NCI-H146 (cell line): ENCODE measurements at regions not wholly inside any gene's neighbourhood (a gene's known extent, or its start where the extent isn't known, plus 50 kb on each side); places are given as distances from the start of the nearest gene placed in this dataset.

Experiments used
- DNase-seq: peaks from one replicate; lab custom pipeline; 2025; lab: John Stamatoyannopoulos, UW

DNA sequence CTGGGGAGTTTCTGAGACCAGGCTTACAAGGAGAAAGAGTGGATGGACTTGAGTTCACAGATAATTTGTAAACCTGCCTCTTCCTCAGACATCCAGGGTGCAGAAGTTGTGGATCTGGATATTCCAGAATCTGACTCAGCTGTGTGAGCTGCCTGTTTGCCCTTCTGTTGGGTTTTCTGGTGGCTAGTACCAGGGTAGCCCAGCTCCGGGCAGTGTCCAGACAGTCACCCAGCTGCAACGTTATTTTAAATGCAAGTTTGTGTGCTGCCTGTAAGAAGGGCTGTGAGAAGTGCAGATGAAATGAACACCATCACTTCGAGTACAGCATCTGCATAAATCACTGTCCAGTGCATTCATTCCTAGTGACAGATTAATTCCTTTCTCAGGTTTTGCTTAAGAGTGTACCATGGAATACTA, 1053.0 kb downstream of the TUSC7 start:
- DNase-seq: no peak

DNA sequence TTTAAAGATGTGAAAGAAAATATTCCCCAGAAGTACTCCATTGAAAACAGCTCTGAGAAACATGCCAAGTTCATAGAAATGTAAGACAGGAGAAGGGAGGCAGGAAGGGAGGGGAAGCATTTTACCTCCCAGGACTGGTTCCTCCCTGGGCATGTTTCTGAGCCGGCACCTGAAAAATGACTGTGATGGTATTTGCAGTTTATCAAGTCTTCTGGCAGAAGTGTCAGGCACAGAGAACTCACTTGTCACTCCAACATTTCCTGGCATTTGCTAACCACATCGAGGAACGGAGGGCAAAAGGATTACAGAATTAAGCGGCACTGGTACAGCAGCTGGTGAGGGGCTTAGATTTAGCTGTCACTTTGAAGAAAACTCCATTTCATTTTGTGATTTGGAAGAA, 1054.0 kb downstream of the TUSC7 start:
- no peak for DNase-seq

DNA sequence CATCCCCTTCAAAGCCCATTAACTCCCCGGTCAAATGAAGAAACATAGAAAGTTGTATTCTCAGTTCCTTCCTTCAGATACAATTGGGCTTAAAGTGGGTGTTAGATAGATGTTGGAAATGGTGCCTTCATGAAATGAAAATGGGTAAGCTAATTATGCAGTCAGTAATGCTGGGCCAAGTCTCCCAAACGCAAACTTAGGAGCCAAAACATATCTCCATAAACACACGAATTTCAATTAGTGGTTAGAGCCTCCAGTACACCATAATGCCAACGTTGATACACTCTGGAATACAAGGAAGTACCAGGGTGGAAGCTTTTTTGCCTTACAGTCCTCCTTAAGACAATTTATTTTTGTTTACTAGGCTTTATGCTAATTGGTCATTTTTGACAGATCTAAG, 1059.0 kb downstream of the TUSC7 start:
- DNase-seq: no peak

DNA sequence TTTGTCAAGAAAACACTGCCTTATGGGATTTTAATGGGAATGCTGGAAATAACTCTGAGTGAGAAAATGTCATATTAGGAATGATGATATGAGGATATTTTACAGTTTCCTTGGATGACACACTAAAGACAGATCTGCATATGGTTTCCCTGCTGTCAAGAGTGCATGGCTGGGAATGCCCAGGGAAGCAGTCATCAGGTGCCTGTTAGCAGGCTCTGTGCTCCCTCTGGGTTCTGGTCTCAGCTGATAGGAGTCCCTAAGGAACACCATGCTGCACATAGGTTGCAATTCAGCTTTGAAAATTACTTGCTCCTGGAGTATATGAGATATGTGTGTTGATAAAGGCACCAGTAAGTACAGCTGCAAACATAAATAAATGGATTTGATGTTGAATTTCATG, 1064.6 kb downstream of the TUSC7 start:
- no peak for DNase-seq

DNA sequence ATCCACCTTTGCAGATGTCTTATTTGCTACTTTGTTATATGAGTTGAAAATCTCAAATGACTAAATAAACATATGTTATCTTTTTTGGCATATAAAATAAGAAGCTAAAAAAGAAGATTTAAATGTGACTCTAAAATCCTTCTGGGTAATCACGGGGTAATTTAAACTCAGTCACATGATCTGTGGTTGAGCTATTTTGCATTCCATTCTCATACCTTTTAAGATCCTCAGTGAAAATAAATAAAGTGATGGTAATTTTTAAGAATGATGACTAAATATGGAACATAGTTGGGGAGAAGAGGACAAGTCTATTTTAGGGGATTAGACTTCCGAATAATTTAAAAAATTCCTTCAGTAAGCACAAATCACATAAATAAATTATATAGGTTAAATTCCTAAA, 1076.8 kb downstream of the TUSC7 start:
- no peak for DNase-seq

DNA sequence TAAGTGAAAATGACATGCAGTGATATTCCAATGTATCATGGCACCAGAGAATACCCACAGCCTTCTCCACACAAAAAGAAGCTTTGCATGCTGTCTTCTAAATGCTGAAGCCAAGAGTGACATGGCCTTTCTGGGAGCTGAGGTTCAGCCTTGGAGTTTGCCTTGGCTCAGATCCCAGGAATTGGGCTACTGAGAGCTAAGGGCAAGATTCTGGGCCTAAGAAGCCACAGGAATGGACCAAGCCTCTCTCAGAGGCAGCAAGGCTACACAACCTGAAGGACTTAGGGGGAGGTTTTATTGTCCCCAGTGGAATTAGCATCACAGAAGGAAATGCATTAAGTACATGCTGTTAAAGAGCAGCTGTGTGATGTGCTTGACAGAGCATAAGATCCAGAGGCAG, 1078.5 kb downstream of the TUSC7 start:
- no peak for DNase-seq

DNA sequence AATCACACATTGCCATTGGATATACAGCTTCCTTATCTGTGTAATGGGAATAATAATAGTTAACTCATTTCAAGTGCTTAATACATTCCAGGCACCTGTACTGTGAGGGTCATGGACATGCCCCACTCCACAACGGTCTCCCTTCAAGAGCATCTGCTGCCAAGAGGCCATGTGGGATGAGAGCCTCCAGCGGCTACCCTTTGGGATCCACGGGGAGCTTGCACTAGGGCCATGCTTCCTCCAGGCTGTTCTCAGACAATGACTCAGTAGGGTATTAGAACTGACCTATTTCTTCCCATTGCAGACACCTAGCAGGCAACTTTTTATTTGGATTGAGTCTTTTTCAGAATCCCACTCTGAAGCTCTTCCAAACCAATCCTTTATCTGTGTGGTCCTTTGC, 1078.9 kb downstream of the TUSC7 start:
- DNase-seq: no peak

DNA sequence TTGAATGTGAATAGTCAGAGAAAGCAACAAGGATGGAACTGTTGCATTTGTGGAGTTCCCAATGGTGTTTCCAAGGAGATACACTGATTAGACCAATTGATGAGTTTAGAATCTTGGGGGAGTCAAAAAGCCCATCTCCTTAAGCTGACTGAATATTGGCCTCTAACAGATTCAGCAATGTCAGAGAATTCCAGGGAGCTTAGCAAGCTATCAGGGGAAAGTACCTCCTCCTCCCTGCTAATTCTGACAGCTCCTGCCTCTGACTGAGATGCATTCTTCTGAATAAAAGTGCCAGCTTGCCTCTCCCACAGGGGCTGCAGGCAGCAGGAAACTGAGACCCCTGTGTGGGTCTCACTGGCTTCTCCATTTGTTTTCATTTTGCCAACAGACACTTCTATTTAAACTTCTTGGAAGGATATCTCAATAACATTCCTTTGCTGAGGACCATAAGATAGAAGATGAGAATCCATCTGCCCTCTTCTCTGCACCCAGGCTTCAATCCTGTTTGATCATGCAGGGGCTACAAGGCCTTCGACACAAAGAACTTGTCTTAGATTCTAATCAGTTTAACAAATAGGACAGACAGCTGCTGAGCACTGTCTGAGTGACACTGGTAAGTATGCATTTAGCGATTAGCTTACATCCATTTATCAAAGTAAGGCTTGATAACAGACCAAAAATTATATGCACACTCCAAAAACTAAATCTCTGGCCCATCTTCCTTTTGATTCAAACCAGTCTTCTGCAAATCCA, 1080.8 kb downstream of the TUSC7 start:
- no peak for DNase-seq

DNA sequence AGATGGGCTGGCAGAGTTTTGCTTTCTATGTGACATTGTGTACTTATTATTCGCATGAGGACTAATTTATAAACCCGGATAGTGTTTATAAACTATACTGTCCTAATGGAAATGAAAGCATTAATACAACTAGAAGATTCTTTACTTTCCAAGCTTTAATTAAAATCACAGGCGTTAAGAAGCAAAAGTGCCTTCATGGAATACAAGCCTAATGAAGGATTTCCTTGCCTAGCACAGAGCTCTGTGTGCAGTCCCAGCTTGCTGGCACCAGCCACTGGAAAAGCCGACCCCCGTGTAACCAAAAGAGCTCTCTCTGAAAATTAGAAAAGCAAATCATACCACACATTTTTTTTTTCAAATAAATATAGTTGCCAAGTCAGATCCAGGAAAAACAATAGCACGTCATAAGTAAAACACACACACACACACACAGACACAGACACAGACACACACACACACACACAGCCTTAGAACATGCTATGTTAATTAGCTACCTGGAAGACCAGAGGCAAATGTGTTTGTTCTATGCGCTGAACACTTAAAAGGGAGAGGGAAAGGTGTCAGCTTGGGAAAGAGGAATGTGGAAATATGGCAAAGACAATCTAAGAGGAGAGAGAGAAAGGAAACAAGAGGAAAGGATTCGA, 1084.2 kb downstream of the TUSC7 start:
- no peak for DNase-seq

DNA sequence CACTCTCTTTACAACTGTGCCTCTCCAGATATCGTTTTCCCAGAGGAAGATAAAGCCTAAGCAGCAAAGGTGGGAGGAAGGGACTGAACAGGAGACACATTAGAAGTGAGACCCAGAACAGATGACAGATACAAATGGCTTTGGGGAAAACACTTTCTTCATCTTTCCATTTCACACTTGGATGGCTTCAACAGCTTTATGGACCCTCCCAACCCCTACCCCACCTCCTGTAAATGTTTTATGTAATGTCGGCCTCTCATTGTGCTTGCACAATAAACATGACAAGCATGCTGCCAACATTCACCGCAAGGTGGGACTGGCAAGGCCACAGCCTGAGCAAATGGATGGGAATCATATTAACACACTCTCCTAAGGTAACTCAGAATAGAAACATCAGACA, 1088.6 kb downstream of the TUSC7 start:
- DNase-seq: no peak

DNA sequence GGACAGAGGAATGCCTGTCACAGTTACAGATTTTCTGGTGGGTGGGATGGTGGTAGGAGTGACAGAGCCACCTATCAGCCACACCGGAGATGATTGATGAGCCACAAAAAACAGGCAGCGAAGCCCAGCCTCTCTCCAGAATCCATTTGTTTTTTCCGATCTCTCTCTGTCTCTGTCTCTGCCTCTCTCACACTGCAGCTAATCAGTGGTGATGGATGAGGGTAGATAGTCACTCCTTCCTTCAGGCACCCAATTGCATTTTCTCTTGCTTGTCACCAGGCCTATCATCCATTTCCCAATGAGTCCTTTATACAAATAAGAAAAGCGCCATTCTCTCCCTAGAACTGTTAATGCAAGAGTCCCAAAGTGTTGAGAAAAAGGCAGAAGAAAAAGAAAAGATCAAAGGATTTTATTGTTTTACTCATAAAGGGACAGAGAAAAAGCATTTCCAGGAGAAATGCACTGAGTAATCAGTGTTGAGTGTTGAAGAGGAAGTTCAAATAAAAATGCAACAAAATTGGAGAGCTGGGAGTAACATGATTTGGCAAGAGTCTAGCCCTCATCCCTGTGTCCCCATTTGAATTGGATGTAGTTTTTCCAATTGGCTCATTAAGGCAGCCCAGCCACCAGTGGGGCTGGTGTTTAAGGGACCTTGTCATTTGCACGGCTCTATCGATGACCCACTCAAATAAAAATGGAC, 1089.3 kb downstream of the TUSC7 start:
- DNase-seq: no peak

DNA sequence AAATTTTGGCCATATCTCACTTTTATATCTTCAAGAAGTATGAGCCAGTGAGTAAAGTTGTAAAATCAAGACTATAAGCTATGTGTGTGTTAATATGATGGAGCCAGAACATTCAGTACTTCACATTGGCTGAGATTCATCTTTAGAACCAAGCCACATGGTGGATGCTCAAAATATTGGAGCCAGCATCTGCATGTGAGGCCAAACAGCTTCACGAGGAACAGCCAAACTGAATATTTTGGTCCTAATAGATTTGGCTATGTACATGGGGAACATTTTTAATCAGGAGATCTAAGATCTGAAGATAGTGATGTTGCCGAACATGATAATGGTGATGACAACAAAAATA, 1089.8 kb downstream of the TUSC7 start:
- no peak for DNase-seq

DNA sequence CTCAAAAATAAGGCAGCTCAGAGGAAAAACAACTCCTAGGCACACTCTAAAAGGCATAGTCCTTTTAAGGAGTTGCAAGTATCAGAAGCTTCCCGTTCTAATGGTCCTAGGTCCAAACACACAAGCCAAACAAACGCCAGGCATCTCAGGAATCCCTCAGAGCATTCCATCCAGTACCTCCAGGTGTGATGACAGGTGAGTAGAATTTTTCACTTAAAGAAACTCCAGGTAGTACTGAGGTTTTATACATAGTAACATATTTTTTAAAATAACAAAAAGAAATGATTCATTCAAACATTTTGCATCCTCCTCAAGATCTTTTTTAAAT, 1092.3 kb downstream of the TUSC7 start:
- no peak for DNase-seq

DNA sequence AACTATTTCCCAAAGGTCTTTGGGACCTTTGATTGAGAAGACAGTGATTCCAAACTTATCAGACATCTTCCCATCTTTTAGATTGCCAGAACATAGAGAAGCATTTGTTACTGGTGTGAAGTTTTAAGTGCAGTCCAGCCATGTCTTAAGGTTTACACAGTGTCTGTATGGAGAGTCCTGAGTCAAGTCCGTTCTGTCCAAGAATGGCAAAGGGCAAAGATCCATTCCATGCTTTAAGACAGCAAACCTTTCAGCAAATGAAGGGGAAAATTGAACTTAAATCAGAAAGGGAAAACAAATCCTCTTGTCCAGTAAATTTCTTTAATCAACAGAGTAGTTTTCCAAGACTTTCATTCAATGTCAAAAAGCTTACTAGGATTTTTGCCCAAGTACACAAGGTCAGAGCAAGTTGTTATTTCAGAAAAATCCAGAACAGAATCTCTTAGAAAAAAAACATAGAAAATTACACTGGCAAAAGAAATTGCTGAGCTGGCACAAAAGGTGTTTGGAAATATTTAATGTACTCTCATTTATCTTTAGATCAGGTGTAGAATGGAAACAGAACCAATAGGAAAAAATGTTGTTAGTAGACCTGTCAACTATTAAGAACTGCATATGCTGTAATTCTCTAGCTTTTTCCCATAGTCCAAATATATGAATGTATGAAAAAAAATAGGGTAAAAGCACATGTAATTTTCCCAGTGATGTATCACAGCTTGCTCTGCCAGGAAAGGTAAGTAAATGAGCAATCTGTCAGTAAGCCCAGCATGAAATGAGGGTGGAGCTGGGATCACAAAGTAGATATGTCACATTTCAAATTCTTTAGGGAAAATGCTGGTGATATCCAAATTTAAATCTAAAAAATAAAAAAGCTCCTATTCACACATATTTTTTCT, 1099.9 kb downstream of the TUSC7 start:
- DNase-seq: no peak

DNA sequence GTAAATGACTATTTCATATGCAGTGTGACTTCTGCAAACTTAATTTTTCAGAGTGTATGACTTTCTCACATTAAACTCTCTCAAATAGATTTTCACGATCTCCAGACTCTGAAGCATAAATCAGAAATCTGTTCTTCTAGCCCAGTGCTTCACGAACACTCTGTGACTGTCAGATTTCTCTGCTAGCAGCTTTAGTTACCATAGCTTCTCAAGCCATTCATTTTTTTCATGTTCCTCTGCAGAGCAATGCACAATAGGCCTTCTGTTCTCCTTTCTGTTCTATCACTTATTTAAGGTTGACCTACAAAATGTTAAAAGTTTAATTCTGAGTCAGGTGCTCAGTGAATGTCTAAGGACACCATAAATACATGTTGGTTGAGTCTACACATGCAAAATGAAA, 1102.2 kb downstream of the TUSC7 start:
- no peak for DNase-seq

DNA sequence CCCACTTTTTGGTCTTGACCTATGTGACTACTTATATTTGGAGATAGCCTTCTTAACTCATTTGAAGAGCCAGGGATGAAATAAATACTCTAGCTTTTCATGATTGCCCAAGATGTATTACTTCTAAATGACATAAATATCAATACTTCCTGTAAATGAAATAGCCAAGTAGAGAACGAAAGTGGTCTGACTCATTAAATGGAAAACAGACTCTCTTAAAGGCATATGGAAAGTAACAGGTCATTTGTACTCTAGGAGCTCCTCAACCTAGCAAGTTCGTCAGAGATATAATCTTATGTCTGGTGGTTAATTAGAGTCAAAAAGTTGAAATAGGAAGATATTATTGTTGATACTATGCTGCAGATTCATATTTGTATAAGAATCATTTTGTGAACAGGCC, 1105.4 kb downstream of the TUSC7 start:
- DNase-seq: no peak

DNA sequence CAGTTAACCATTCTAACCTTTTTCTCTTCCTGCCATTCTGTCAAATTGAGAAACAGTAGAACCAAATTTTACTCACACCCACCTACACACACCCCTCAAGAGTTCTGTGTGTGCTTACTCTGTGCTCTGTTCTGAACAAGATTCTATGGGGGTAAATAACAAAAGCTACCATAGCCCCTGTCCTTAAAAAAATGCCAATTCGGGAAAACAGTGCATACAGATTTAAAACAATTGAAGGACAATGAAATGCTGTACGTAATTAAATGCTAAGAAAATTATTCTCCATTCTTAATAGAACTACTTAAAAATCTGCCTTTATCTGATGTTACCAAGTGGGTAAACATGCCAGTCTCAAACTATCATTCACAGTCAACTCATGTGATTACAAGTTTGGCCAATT, 1107.5 kb downstream of the TUSC7 start:
- DNase-seq: no peak

DNA sequence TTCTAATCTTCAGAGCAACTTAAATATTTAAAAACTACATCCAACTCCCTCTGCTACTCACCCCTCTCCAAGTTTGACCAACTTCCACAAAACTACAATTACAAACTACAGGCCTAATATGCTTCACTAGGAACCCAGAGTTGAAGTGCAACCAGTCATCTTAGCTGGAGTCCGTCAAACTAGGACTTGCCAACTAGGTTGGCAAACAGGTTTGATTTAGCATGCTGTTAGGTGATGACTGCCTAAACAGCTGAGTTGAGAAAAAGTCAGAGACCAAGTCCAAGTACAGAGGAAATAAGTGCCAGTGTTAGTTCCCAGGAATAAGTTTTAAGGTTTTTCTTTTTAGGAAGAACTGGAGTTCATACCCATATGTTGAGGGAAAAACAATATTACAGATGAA, 1109.0 kb downstream of the TUSC7 start:
- DNase-seq: no peak

DNA sequence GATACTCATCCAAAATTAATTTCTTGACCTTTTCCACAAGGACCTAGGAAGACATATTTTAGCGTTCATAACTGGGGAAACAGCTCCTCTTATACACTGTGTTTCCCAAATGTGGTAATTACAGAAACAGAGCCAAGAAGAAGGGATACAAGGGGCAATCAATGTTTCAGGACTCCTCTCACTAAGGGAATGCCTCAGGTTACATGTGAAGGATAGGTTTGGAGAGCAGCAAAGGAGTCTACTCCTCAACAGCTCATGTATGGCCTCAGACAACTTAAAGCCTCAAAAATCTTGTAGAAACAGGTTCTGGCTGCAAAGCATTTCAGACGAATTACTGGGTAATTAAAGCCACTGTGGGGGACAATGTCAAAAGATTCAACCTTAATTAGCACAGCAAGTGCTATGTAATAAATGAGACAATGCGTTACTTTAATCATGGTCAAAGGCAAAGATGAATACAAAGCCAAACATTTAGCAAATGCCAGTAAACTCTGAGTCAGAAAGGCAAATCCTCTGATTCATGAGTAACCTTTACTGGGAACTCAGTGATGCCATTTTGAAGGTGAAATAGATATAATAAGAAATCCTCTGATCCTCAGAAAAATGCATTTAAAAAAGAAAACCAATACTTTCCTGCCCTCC, 1111.2 kb downstream of the TUSC7 start:
- no peak for DNase-seq

DNA sequence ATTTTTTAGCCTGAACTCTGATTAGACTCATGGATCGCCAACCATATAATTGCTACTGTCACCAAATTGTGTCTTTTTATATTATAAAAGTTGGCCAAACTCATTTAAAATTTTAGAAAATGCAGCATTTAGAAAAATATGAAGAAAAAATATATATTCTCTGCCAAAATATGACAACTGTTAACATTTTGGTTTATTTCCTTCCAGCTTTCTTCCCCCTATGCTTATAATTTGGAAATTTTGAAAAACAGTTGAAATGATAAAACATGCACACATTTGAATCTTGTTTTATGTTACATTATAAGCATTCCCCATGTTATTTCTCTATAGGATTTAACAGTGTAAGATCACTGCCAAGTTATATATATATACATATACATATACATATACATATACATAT, 1112.8 kb downstream of the TUSC7 start:
- DNase-seq: no peak

DNA sequence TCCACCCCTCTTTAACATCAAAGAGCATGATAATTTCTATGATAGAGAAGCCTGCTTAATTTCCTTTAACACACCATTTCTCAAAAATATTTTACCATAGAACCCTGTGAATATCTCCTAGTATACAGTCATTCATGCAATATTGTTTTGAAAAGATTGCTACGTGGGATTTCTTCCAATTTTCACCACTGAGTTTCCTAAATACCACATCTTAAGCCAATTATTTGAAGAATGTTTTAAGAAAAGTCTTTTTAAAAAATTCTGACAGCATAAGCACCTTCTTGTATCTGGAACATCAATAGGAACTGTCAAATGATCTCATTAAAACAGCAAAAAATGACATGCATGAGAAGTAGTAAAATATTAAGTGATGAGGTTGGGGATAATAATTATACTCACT, 1126.7 kb downstream of the TUSC7 start:
- no peak for DNase-seq

DNA sequence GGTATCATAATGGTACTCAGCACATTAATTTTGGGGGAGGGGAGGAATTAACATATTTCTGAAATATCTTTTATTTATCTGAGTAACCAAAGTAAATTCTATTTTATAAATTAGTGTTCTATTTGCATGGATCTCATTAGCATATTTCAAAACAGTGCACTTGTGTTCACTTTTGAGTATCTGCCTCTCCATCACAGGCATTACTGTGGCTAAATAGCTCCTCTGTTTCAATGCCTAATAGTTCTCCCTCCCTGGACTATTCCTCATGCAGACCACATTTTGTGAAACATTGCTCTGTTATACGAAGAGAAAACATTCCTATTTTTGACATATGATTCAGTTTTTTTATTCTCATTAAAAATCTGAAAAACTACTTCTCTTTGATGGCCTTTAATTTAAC, 1127.8 kb downstream of the TUSC7 start:
- DNase-seq: no peak
